GM18520 (cell line): ENCODE measurements at regions not wholly inside any gene's neighbourhood (a gene's known extent, or its start where the extent isn't known, plus 50 kb on each side); places are given as distances from the start of the nearest gene placed in this dataset.
"Not testable (repeated sequence)": the region's sequence is repeated elsewhere in the genome, so short reads cannot be mapped to it uniquely, and the experiment has no call there.

Source experiments
- ATAC-seq: cut with Tn5 transposase; IDR thresholded peaks from one replicate; pipeline ENCODE4 v1.9.1; 2021; ENCODE audit not compliant: unreplicated experiment

DNA sequence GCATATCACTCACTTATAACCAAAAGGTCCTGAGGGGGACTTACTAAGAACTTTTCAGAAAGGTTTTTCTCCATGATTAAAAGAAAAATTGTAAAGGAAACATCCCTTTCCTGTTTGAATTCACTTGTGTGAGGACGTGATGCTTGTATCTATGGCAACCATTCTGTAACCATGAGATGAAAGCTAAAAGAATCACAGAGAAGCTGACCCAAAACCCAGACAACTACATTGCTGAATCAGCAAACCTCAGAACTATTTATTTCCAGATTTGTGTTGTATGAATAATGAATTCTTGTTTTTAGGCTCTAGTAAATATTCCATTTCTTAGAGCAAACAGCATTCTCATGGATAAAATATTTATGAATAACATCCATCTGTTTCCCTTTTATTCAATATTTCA lies 91.2 kb downstream of the RCHY1 start:
- no peak for ATAC-seq

DNA sequence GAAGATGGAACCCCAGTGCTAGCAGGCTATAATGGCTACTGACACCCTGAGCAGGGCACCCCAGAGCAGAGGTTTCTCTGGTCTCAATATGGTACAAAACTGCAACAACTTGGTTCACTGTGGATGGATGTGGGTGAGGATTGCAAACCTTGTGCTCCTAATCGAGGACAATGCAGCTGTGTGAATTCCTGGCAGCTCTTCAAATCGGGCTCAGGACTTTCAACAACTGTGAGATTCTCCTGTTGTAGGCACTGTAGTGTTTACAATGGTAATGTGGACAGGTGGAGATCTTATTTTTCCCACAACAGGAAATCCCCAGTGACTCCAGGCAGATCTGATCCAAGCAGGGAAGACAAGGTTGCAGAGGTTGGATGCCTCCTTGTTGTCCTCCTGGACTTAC lies 101.5 kb downstream of the RCHY1 start:
- no peak for ATAC-seq

DNA sequence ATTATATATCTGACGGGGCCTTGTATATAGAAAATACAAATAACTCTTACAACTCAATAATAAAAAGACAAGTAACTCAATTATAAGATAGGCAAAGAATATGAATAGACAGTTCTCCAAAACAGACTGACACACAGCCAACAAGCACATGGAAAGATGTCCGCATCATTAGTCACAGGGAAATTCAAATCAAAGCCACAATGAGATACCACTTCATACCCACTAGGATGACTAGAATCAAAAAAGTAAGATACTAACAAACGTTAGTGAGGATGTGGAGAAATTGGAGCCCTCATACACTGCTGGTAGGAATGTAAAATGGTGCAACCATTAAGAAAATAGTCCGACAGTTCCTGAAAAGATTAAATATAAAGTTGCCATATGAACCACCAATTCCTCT lies 115.7 kb downstream of the RCHY1 start:
- ATAC-seq: no peak

DNA sequence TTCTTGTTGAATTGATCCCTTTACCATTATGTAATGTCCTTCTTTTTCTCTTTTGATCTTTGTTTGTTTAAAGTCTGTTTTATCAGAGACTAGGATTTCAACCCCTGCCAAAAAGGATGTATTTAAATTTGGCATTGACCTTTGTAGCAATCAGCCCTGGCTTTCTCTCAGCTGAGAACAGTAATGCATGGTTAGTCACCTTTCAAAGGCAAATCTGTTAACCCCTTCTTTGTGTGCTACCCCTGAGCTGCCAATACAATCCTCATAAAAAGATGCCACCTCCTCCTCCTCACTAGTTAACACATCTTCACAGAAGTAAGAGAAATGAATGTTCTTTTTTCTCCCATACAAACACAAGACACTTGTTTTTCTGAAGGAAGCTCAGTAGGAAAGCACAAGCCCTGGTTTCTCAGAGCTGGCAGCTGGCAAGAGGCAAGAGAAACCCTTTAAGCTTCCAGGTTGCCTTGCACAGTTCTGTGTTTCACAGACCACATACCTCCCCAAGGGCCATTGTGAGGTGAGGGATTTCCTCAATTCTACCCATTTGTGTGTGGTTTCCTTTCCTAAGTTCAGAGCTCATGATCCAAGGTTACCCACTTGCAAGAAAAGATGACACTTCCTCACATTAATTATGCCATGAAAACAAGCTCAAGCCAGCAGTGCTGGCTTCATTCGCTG lies 122.6 kb downstream of the RCHY1 start:
- ATAC-seq: no peak

DNA sequence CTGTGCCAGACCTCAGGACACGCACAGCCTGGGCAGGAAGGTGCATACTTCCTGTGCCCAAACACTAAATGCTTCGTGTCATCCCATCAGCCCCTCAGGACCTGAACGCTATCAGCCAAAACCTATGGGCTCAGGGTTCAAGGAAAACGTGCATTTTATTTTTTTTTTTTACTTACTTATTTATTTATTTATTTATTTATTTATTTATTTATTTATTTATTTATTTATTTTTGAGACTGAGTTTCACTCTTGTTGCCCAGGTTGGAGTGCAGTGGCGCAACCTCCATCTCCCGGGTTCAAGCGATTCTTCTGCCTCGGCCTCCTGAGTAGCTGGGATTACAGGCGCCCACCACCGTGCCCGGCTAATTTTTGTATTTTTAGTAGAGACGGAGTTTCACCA lies 127.8 kb downstream of the RCHY1 start:
- not testable (repeated sequence) for ATAC-seq

DNA sequence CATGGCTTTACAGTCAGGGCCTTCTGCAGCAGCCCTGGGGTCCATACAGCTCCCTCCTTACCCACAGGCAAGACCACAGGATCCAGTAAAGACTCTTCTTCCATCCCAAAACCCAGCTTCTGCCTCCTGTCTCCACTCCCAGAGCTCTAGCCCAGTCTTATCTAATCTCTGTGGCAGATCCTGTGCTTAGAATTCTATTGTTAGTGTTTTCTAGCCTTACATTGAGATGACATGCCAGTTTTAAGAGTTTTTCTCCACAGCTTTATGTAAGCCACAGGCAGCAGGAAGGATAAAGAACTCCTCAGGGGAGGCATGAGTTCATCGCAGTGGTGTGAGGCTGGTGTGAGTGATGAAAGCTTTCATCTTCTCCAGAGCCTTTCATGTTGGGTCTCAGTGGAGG lies 129.1 kb downstream of the RCHY1 start:
- no peak for ATAC-seq

DNA sequence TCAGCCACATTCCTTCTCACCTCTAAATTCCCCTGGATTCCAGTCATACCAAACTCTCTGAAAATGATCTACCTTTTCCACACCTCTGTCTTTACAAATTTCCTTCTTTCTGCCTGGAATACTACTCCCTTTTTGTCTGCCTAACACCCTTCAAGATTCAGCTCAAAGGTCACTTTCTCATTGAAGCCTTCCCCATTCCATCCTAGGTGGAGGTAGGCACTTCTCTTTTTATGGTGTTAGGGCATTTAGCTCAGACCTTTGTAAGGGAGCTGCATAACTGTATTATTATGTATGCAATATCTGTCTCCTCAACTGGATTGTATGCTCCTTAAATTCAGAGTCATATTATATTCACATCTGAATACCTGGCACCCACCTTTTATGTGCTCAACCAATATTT lies 137.7 kb downstream of the RCHY1 start:
- ATAC-seq: no peak

DNA sequence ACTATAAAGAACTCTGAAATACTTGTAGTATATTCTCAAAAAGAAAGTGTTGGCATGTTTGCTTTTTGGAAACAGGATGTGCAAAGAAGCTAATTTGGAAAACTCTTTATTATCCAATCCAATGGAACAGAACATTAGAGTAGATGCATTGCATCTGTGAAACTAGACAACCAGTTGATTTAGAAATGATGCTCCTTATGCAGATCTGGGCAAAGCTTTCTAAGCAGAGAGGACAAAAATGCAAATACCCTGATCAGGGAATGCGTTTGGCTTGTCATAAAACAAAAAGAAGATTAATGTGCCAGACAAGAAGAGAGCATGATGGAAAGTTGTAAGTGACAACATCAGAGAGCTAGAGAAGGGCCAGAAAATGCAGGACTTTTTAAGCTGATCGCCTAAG lies 142.3 kb downstream of the RCHY1 start:
- no peak for ATAC-seq

DNA sequence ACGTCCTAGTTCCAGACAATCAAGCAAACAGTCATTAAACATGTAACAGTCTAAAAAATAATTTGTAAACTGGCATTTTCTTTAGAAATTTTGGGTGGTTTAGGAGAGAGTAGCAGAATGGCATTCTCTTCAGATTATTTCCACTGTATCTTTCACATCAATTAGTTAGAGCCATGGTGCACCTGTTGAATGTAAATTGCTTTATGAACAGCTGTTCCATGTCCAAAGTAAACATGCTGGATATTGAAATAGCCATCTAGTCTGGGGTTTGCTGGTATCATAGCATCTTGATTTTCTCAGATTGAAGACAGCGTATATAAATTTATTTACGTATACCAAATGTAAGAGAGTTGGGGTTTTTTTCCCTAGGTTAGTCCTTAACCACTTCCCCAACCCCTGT lies 143.6 kb downstream of the RCHY1 start:
- ATAC-seq: no peak

DNA sequence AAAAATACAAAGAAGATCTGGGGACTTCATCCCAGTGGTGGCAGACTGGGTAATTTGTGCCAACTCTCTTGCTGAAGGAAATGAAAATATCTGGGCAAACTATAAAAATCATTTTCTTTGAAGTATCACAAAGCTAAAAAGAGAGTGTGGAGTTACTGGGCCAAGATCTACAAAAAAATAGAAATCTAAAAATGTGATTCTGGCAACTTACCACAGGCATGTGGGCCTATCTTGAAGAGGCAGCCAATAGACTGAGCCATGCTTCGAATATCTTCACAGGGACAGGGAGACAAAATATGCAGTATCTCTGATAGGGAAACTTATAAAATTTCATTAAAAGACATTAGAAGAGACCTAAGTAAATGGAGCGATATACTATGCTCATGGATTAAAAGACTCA lies 168.8 kb downstream of the RCHY1 start:
- no peak for ATAC-seq

DNA sequence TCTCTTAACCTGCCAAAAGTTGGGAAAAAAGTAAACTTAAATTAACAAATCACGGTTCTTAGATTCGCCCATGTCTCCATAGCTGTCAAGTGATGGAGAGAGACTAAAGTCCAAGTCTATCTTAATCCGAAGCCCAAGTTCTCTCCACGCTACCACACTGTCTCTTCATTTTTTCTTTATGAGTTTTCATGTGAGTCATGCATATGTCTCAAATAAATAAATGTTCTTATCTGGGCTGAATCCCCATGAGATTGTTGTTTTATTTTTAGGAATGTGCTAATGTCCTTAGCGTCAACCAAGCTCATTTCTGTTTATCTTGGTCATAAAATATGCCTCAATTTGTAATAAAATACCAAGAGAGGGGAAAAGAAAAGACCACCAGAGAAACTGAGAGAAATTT lies 169.3 kb downstream of the RCHY1 start:
- ATAC-seq: no peak

DNA sequence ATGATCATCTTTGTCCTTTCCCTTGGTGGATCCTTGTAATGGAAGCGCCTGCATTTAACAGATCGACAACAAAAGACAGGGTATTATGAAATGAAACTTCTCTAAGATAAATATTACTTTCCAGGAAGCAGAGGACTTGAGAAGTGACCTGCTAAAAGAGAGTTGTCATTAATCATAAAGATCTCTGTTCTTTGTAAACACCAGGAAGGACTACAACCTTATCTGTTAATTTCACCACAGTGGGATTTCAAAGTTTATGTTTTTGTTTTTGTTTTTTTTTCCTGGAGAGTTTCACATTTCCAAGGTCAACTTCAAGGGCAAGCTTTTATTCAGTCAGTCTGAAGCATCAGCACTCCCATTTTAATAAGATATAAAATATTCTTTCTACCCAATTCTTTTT lies 170.9 kb downstream of the RCHY1 start:
- ATAC-seq: no peak

DNA sequence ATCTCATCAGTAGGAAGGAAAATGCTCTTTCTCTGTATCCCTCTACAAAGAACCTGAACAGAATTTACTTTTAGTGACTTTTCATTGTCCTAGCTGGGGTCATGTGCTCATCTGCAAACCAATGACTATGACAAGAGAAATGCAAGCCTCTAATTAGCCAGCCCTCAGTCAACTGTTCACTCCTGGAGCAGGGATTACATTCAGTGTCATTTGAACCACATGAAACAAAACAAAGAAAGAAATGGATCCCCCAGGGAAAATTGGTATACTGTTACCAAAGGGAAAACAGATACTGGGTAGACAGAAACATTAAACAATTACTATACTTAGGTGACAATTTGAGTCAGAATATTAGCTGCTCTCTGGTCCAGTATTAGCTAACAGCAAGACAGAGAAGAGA lies 173.6 kb downstream of the RCHY1 start:
- ATAC-seq: no peak

DNA sequence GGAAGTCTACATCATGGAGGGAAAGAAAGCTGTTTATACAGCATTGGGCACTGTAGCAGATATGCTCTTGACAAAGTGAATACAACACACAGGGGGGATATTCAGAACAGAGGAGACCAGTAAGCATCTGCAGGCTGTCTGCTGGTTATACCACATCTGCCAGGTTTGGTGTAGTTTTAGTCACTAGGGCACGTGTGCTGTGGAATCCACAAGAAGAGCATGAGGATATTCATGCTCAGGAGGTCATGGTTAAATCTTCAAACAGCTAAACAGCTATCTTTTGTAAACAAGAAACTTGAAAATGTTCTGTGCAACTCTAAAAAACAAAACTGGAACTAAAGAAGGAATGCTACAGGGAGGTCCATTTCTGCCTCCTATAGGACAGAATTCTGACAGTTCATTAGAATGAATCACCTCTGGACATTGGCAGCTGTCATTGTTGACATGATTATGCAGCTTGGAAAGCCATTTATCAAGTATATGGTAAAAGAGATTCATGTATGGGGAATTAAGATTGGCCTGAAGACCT lies 175.8 kb downstream of the RCHY1 start:
- ATAC-seq: no peak

DNA sequence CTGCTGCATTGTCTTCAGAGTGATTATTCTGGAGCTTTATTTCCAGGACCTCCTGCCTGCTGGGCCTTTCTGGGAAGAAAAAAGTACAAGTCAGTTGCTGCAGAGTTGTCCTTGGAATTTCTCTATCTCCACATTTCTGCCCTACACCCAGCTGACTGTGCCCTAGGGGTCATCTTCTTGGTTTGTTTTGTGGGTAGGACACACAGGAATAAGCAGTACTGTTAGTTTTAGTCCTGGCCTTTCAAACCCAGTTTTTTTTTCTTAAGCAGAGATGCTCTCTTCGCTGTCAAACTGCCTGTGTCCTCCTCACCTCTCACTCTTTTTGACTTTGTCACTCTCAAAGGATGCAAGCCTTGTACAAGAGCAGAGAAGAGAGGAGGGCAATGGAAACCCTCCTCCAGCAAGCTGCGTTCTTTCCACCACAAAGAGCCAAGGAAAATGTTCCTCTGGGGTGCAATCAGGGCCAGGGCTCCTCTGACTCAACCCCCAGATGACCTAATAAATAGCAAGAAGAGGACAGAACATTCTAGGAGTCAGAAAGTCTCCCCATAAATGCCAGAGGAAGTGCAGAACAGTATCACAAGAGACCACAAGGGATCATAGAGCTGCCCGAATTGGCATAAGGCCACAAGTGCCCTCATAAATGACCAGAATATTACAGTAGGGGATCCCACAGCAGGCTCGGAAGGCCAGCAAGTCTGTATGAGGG lies 186.2 kb downstream of the RCHY1 start:
- no peak for ATAC-seq

DNA sequence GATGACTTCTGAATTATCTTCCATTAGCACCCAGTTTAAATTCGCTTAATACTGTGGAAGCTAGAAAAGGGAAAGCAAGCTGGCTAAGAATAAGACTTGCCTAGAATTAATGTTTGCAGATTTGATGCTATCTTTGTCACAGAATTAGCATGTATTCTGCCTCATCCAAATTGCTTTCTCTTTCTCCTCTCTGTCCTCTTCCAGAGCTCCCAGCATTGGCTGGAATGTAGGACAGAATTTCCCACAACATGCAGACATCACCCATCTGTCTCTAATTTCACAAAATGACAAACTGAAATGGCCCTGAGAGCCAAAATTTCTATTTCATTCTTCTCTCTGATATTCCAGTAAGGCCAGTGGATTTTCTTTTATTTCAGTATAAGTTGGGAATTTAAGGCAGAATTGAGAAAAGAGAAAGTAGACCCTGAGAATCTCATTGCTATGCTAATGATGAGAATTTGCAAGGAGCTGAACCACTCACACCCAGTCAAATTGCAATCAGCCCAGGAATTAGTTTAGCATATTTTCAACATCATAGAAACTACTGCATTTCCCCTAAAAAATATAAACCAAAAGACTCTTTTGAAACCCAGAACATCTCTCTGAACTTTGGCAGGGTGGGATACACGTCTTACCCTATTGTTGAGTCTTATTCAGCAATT lies 188.8 kb downstream of the RCHY1 start:
- ATAC-seq: no peak

DNA sequence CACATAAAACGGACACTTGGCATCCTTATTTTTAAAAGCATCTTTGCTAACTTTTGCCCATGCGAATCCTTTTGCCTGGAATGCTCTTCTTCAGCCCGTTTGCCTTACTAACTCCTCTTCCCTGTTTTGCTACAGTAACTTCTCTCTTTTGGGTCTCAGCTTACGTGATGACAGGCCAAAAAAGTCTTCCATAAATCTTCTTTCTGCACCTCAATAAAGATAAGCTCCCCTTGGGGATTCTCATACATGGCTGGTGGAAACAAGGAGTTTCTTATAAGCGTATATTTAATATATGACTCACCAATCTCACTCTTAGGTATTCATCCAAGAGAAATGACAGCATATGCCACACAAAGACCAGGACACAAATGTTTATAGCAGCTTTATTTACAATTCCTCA lies 192.7 kb downstream of the RCHY1 start:
- ATAC-seq: no peak

DNA sequence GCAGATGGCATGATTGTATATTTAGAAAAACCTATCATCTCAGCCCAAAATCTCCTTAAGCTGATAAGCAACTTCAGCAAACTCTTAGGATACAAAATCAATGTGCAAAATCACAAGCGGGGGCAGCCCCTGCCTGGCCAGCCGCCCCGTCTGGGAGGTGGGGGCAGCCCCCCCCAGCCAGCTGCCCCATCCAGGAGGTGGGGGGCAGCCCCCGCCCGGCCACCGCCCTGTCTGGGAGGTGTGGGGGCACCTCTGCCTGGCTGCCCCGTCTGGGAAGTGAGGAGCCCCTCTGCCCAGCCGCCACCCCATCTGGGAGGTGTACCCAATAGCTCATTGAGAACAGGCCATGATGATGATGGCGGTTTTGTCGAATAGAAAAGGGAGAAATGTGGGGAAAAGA lies 196.6 kb downstream of the RCHY1 start:
- not testable (repeated sequence) for ATAC-seq

DNA sequence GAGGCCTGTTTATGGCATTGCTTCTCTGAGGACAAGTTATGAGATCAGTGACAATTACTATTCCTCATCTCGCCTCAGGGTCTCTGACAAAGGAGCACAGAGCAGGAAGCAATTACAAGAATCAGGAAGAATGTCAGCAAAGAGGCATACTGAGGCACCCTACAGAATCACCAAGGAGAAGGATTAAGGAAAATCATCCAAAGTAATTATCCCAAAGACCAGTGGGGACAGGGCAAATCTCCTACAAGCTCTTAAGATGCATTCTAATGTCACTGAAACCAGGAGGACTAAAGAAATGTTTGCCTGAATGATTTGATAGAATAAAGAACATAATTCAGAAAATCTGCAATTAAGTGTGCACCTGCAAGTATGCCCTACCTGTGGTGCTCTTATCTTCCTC lies 206.2 kb downstream of the RCHY1 start:
- no peak for ATAC-seq

DNA sequence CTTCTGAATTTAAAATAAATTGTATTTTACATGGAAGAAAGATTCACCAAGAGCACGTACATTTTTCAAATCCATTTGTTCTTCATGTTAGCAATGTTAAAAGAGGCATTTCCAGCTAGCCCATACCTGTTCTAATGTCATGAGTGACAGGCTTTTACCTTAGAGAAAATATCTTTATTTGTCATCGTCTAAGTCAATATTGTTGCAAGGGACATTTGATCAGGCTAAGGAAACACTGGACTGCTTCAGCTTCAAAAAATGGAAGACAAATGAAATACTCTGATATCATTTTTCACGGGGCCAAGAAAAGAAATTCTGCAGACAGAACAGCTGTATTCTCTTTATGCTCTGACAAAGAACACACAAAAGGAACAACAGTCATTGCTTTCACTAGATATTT lies 207.7 kb downstream of the RCHY1 start:
- no peak for ATAC-seq

DNA sequence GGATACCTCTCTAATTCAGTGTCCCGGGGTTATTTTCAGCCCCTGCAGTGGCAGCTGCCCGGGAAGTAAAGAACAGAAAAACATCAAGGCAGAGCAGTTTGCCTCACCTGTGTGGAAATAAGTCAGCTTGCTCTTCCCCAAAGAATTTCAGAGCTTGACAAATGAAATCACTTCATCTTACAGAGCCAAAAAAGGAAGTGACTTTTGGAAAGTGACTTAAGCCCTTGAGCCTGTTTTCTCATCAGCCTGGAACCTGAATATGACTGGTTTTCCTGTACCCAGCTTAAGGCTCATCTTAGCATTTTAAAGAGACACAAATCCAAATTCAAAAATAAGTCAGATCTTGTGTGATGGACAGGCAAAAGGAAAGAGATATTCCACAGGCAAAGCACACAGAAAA lies 211.6 kb downstream of the RCHY1 start:
- no peak for ATAC-seq

DNA sequence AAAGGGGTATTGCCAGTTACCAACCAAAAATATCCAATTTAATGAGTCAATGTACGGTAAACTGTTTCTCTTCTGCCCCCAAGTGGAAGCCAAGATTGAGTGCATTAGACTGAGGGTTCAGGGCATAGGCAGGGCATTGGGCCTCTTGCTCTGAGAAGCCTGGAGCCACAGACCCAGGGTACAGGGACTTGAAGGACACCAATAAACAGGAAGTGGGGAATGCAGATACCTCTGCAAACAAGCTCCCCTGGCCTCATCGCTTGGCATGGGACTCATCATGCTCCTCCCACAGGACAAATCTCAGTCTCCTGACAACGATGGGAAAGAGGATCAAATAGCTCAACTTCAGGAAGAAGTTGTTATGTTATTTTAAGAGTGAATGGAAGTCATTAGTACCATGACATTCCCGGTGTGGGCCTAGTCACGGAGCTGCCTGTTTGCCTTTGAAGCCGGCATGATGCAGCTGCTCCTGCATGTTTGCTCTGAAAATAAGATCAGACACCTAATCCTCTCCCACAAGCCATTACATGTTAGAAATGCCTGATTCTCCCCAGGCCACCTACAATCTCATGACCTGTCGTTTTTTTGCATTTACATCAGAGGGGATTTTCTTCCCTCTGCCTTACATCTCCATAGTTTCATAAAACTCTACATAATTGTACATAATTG lies 224.2 kb downstream of the RCHY1 start:
- peak; percentile 50 for ATAC-seq
